Stimulated activated CD4-positive, alpha-beta T cell treated with anti-CD3 and anti-CD28 coated beads, Interleukin-4, amount 100 ng/mL, for 1 hour (primary cell): ENCODE measurements at regions not wholly inside any gene's neighbourhood (a gene's known extent, or its start where the extent isn't known, plus 50 kb on each side); places are given as distances from the start of the nearest gene placed in this dataset.
"Not testable (repeated sequence)": the region's sequence is repeated elsewhere in the genome, so short reads cannot be mapped to it uniquely, and the experiment has no call there.

Source experiments
- DNase-seq: peaks from one replicate; pipeline ENCODE4 v3.0.0-alpha.2; 2020

- DNase-seq = no peak
Measured at GRCh38 chr5:100186181-100186580, 349.0 kb upstream of the FAM174A start.

DNA sequence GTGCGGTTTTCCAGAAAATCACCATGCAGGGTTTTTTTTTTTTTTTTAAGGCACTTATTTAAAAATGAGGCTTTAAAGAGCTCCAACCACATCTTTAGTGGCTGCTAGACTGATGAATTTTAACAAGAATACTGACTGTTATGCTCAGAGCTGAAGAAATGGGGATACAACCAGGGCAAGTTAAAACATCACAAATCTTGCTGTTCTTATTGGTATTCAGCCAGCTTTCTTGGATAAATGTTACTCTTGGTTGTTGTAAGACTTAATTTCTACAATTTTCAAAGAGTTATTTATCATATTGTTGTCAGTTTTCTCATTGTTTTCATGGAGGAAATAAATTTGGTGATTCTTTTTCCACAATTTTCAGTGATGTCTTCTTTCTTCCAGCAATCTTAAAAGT lies 352.8 kb upstream of the FAM174A start:
- DNase-seq = no peak

- DNase-seq = no peak
Measured at GRCh38 chr5:100175346-100175745, 359.8 kb upstream of the FAM174A start.

GRCh38 chr5:100165309-100165708 lies 369.9 kb upstream of the FAM174A start:
- no peak for DNase-seq

DNA sequence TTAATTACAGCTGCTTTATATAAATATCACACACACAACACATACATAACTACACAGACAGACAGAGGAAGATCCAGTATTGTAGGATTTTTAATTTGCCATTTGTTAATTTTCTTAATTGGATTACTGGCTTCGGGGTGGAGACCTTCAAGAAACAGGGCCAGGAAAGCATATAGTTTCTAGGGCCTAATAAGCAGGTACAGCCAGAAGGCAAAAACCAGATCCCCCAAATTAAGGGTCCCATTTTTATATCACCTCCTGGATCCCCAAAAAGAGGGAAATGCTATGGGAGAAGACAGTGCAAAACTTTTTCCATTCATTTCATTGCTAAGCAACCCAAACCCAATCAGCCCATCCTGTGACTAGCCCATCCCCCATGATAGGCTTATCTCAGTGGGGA lies 373.3 kb upstream of the FAM174A start:
- DNase-seq = no peak

DNA sequence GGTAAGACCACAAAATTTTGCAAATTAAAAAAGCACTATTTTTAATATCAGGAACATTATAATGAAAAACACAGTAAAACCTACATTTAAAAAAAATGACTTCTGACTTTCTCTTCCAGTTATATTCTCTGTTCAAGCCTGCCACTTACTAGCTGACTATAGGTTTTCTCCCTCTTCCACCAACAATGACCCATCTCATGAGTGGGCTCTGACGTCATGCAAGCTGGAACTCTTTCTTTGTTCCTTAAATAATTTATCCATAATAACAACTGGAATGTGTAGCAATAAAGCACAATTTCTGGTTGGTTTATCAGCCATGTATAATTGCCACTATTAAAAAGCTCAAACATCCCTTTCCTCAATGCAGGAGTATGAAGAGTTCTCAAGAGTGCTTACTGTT lies 378.1 kb upstream of the FAM174A start:
- no peak for DNase-seq

GRCh38 chr5:100148239-100148638 lies 386.9 kb upstream of the FAM174A start:
- no peak for DNase-seq

DNA sequence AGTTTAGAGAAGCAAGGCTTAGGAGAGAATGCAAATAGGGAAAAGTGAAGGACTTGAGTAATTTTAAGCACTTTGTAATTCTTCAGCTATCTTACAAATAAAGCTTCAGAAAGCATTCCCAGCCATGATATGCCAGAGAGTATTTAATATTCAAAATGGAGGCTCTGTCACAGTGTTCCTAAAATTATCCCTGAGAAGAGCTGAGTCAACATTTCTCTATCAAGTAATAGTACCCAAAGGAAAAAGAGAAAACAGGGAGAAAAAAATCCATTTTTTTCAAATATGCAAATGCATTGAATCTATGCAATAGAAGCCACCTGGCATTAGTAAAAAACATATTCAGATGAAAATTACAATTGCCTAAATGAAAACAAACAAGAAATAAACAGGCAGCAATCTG lies 392.6 kb upstream of the FAM174A start:
- no peak for DNase-seq

DNA sequence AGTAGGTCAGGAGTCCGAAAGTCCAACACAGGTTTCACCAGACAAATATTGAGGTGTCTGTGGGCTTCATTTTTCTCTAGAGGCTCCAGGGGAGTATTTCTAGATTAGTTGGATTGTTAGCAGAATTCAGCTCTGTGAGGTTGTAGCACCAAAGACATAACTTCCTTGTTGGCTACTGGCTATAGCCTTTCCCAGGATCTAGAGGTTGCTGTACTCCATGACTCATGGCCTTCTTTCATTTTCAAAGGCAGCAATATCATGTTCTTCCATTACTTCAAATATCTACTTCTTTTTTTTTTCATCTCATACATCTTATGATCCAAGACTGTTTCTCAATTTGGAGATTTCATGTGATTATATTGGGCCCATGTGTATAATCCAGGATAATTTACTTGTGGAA lies 404.0 kb upstream of the FAM174A start:
- no peak for DNase-seq

GRCh38 chr5:100130307-100130706 lies 404.9 kb upstream of the FAM174A start:
- no peak for DNase-seq

DNA sequence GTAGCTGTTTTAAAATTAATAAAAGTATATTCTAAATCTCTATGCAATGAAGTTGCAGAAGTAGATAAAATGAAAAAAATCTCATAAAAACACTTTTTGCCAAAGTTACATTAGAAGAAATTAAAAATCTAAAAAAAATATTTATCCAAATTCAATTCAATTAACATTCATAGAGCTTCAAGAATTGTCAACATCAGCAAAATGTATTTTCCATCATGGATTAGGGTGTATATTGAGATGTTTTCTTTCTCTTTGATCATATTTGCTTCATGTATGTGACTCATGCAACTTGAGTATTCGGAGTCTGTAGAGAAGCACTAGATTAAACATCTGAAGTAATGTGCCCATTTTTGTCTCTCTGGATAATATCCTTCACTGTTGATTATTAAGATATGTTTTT lies 415.3 kb upstream of the FAM174A start:
- DNase-seq = no peak

DNA sequence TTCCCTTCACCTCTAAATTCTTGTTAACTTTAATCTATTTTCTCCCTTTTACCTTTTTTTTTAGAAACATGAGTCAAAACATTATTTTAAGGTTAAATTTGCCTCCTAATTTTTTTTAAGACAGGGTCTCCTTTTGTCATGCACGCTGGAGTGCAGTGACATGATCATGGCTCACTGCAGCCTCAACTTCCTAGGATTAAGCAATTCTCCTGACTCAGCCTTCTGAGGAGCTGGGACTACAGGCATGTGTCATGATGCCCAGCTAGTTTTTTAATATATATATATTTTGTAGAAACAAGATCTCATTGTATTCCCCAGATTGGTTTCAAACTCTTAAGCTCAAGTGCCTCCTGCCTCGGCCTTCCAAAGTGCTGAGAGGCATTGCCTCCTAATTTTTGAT lies 424.7 kb upstream of the FAM174A start:
- no peak for DNase-seq

DNA sequence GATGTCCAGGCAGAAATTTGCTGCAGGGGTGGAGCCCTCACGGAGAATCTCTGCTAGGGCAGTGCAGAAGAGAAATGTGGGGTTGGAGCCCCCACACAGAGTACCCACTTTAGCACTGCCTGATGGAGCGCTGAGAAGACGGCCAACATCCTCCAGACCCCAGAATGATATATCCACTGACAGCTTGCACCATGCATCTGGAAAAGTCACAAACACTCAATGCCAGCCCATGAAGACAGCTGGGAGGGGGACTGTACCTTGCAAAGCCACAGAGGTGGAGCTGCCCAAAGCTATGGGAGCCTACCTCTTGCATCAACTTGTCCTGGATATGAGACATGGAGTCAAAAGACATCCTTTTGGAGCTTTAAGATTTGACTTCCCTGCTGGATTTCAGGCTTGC lies 426.3 kb upstream of the FAM174A start:
- DNase-seq = no peak

GRCh38 chr5:100103592-100104119 lies 431.5 kb upstream of the FAM174A start:
- DNase-seq = not testable (repeated sequence)

GRCh38 chr5:100101466-100101865 lies 433.7 kb upstream of the FAM174A start:
- DNase-seq = not testable (repeated sequence)

DNA sequence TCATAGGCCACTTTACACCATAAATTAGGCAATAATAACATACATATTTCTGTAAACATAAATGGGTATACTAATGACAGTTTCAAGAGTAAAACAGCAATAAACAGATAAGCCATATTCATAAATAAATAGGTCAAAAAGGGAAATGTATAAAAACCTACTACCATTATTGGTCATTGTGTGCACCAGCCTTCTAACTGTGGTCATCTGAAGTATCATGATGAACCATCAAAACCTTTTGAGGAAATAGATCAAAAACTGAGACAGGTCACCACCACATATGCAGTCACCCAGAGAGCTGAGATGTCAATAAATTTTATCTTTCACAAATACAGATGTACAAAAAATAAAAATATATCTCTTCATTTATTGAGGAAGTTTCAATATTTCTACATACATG lies 438.8 kb upstream of the FAM174A start:
- not testable (repeated sequence) for DNase-seq

GRCh38 chr5:100080703-100081102 lies 454.5 kb upstream of the FAM174A start:
- not testable (repeated sequence) for DNase-seq

- not testable (repeated sequence) for DNase-seq
Measured at GRCh38 chr5:100079163-100079562, 456.0 kb upstream of the FAM174A start.

DNA sequence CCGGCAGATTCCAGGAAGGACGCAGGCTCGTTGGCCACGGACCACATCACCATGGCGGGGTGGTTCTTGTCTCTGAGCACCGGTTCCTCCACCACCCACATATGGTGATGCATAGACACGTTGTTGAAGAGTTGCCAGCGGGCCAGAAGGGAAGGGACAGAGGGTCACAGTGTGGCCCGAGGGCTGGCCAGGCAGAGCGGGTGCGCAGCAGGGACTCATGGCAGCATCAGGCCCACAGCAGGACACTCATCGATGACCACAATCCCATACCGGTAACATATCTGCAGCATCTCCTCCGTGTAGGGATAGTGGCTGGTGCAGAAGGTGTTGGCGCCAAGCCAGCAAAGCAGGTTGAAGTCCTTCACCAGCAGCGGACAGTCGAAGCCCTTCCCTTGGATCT lies 469.2 kb upstream of the FAM174A start:
- not testable (repeated sequence) for DNase-seq

- no peak for DNase-seq
Measured at GRCh38 chr5:100043475-100043874, 491.7 kb upstream of the FAM174A start.

- DNase-seq = no peak
Measured at GRCh38 chr5:100026606-100027005, 508.6 kb upstream of the FAM174A start.

- no peak for DNase-seq
Measured at GRCh38 chr5:100023536-100023935, 511.6 kb upstream of the FAM174A start.

DNA sequence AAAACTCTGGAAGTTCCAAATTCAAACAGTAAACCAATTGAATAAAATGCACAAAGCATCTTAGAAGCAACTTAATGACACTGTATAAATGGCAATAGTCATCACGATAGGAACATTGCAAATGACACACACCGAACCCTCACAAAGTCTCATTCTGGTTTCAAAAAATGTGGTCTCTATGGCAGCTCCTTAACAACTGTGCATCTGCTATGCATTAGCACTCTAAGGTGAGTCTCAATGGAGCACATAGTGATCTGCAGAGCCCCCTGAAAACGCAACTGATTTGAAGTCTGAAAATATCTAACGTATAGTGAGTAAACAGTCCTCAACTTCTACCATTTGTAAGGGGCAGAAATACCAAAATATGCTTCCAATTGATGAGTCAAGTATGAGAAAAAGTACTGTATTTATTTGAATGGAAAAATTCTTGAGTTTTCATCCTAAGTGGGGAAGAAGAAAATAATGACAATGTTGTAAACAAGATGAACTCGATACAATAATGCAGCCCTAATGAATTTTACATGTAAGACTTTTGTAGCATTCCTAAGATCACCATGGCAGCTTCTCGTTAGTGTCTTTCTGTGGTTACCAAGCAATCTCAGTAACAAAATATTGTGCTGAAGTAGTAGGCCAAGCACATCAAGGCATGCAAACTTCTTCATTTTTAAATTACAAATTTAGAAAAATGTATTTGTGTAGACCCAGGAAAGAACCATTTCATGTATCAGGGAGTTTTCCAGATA lies 517.5 kb upstream of the FAM174A start:
- DNase-seq = no peak

DNA sequence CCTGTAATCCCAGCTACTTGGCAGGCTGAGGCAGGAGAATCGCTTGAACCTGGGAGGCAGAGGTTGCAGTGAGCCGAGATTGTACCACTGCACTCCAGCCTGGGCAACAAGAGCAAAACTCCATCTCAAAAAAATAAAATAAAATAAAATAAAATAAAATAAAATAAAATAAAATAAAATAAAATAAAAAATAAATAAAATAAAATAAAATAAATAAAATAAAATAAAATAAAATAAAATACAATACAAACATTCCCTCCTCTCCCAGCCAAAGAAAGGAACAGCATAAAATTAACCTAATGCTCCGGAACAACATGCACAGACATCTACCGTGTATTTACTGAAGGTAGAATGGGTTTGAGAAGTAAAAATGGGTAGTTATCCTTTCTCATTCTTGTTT lies 521.9 kb upstream of the FAM174A start:
- DNase-seq = not testable (repeated sequence)

DNA sequence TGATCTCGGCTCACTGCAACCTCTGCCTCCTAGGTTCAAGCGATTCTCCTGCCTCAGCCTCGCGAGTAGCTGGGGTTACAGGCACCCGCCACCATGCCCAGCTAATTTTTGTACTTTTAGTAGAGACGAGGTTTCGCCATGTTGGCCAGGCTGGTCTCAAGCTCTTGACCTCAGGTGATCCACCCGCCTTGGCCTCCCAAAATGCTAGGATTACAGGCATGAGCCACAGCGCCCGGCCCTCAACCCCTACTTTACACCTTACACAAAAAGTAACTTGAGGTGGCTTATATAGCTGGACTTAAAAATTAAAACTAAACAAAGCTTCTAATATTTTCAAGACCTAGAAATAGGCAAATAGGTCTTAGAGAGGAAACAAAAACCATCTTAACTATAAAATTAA lies 524.0 kb upstream of the FAM174A start:
- not testable (repeated sequence) for DNase-seq
